H1 (cell line): ENCODE measurements at regions not wholly inside any gene's neighbourhood (a gene's known extent, or its start where the extent isn't known, plus 50 kb on each side); places are given as distances from the start of the nearest gene placed in this dataset.
A peak's percentile ranks its signal among the peaks of the same experiment; 100 is the strongest.

ENCODE experiments used
- CTCF ChIA-PET: fragments of 300-600 bp; sonication (Branson Sonifier 250); formaldehyde crosslinking; loops from one replicate; lab custom pipeline; 2021; ENCODE audit not compliant: partially characterized antibody; lab: Charles Lee
- POLR2A ChIA-PET: fragments of 300-600 bp; sonication (Branson Sonifier 250); formaldehyde crosslinking; loops from one replicate; lab custom pipeline; 2021; ENCODE audit warnings: inconsistent platforms; ENCODE audit not compliant: partially characterized antibody; lab: Charles Lee
- DNase-seq, 2 experiments: peaks; one replicate each; pipeline versions ENCODE4 v3.0.0 to v3.0.0-alpha.2; 2010 to 2022; ENCODE audit warnings: low spot score in 2 of 2, low read depth in 1 of 2, mixed read lengths in 1 of 2
- FAIRE-seq: peaks from 2 replicates; lab custom pipeline; 2011; peaks lifted over from hg19 to GRCh38; lab: Jason Lieb, UNC
- H2AFZ ChIP-seq: 2 replicates; pipeline ENCODE4 v1.8.1; 2012; ENCODE audit warnings: low read length, inconsistent platforms
- H2AK5ac ChIP-seq: 2 replicates; pipeline ENCODE4 v1.6.1; 2013; ENCODE audit warnings: low read depth, low read length
- H2BK120ac ChIP-seq: replicated peaks from 2 replicates; pipeline ENCODE3; 2013; ENCODE audit warnings: low read depth, low read length, inconsistent platforms
- H2BK12ac ChIP-seq: 2 replicates; pipeline ENCODE4 v1.6.1; 2013; ENCODE audit warnings: low read depth, low read length
- H2BK15ac ChIP-seq: 2 replicates; pipeline ENCODE4 v1.6.1; 2013; ENCODE audit warnings: low read length
- H2BK20ac ChIP-seq: 2 replicates; pipeline ENCODE4 v1.6.1; 2013; ENCODE audit warnings: low read length
- H2BK5ac ChIP-seq: 2 replicates; pipeline ENCODE4 v1.6.1; 2013; ENCODE audit warnings: low read depth, low read length
- H3K14ac ChIP-seq: 2 replicates; pipeline ENCODE4 v1.6.1; 2013; ENCODE audit warnings: inconsistent platforms; ENCODE audit not compliant: insufficient read length
- H3K18ac ChIP-seq: 2 replicates; pipeline ENCODE4 v1.6.1; 2013; ENCODE audit warnings: low read length; ENCODE audit errors: extremely low read depth
- H3K23ac ChIP-seq: 2 replicates; pipeline ENCODE4 v1.6.1; 2013; ENCODE audit warnings: inconsistent platforms; ENCODE audit not compliant: insufficient read length
- H3K23me2 ChIP-seq: 2 replicates; pipeline ENCODE4 v1.6.1; 2013; ENCODE audit warnings: low read depth, low read length
- H3K27ac ChIP-seq: 2 replicates; pipeline ENCODE4 v1.6.1; 2011; ENCODE audit warnings: low read depth, low read length, inconsistent platforms
- H3K27me3 ChIP-seq, 4 experiments: replicated peaks in 1 of 4; 1 replicate in 1 of 4; 2 replicates in 3 of 4; pipeline versions ENCODE4 v1.6.1 to v1.8.1; 2011 to 2013; ENCODE audit warnings: low read length in 3 of 4, mild to moderate bottlenecking in 3 of 4, inconsistent platforms in 2 of 4, mixed read lengths in 2 of 4, moderate library complexity in 1 of 4; ENCODE audit not compliant: control insufficient read depth in 3 of 4, insufficient read depth in 3 of 4; ENCODE audit errors: extremely low read depth in 1 of 4
- H3K36me3 ChIP-seq, 4 experiments: 2 replicates each; pipeline versions ENCODE4 v1.6.1 to v1.8.1; 2011 to 2013; ENCODE audit warnings: mild to moderate bottlenecking in 4 of 4, low read length in 3 of 4, moderate library complexity in 2 of 4, control low read depth in 1 of 4, inconsistent platforms in 1 of 4; ENCODE audit not compliant: insufficient read depth in 4 of 4, control insufficient read depth in 2 of 4
- H3K4ac ChIP-seq: replicated peaks from 2 replicates; pipeline ENCODE3; 2013; ENCODE audit warnings: low read length, low read depth, mixed read lengths, inconsistent platforms; ENCODE audit not compliant: insufficient read length
- H3K4me1 ChIP-seq, 4 experiments: replicated peaks in 1 of 4; 1 replicate in 1 of 4; 2 replicates in 3 of 4; pipeline versions ENCODE4 v1.6.1 to v1.8.1; 2011 to 2013; ENCODE audit warnings: low read length in 3 of 4, inconsistent platforms in 2 of 4, mixed read lengths in 1 of 4; ENCODE audit not compliant: insufficient read depth in 4 of 4, control insufficient read depth in 3 of 4
- H3K4me2 ChIP-seq, 2 experiments: 2 replicates each; pipeline versions ENCODE4 v1.6.1 to v1.8.1; 2011 to 2013; ENCODE audit warnings: low read depth in 2 of 2, low read length in 2 of 2, control low read depth in 1 of 2, inconsistent platforms in 1 of 2, mild to moderate bottlenecking in 1 of 2; ENCODE audit not compliant: insufficient read depth in 1 of 2
- H3K4me3 ChIP-seq, 4 experiments: fragments of 200-600, 300-600 bp in 1 of 4; sonication (generic), shearing (Covaris generic), sonication (Bioruptor Twin) in 1 of 4; 2 replicates each; pipeline versions ENCODE4 v1.5.1 to v1.8.1; 2011 to 2016; ENCODE audit warnings: low read length in 4 of 4, low read depth in 3 of 4, control low read depth in 2 of 4, inconsistent platforms in 2 of 4, mild to moderate bottlenecking in 2 of 4, mixed read lengths in 1 of 4, moderate library complexity in 1 of 4; ENCODE audit not compliant: insufficient read depth in 2 of 4; ENCODE audit errors: extremely low read depth in 1 of 4
- H3K56ac ChIP-seq: replicated peaks from 2 replicates; pipeline ENCODE3; 2013; ENCODE audit warnings: low read depth, mild to moderate bottlenecking, mixed read lengths, low read length, inconsistent platforms; ENCODE audit not compliant: insufficient read length
- H3K79me1 ChIP-seq: 2 replicates; pipeline ENCODE4 v1.6.1; 2013; ENCODE audit warnings: low read depth, low read length, control low read depth
- H3K79me2 ChIP-seq, 2 experiments: 2 replicates each; pipeline versions ENCODE4 v1.6.1 to v1.8.1; 2012 to 2013; ENCODE audit warnings: low read length in 2 of 2, mild to moderate bottlenecking in 2 of 2, inconsistent platforms in 1 of 2; ENCODE audit not compliant: insufficient read depth in 2 of 2, control insufficient read depth in 1 of 2
- H3K9ac ChIP-seq, 4 experiments: replicated peaks in 1 of 4; 1 replicate in 1 of 4; 2 replicates in 3 of 4; pipeline versions ENCODE4 v1.6.1 to v1.8.1; 2011 to 2013; ENCODE audit warnings: low read depth in 3 of 4, low read length in 3 of 4, control low read depth in 2 of 4, mild to moderate bottlenecking in 2 of 4, moderate library complexity in 2 of 4, inconsistent platforms in 1 of 4; ENCODE audit errors: extremely low read depth in 1 of 4
- H3K9me3 ChIP-seq, 2 experiments: 2 replicates each; pipeline versions ENCODE4 v1.6.1 to v1.8.1; 2012 to 2013; ENCODE audit warnings: mild to moderate bottlenecking in 2 of 2, moderate library complexity in 2 of 2, control low read depth in 1 of 2, inconsistent platforms in 1 of 2, low read depth in 1 of 2, low read length in 1 of 2, mixed read lengths in 1 of 2; ENCODE audit not compliant: insufficient read depth in 2 of 2
- H4K20me1 ChIP-seq, 2 experiments: replicated peaks in 1 of 2; 2 replicates each; pipeline versions ENCODE3 to v1.8.1; 2011 to 2013; ENCODE audit warnings: inconsistent platforms in 2 of 2, low read length in 2 of 2, mild to moderate bottlenecking in 1 of 2; ENCODE audit not compliant: insufficient read depth in 2 of 2, control insufficient read depth in 1 of 2
- H4K5ac ChIP-seq: 2 replicates; pipeline ENCODE4 v1.6.1; 2013; ENCODE audit warnings: low read length, low read depth, mixed read lengths, inconsistent platforms; ENCODE audit not compliant: insufficient read length
- H4K8ac ChIP-seq: 2 replicates; pipeline ENCODE4 v1.8.0; 2013; ENCODE audit warnings: mild to moderate bottlenecking, moderate library complexity, low read length, inconsistent platforms; ENCODE audit not compliant: insufficient read depth; ENCODE audit errors: extremely low read depth
- H4K91ac ChIP-seq: replicated peaks from 2 replicates; pipeline ENCODE3; 2013; ENCODE audit warnings: low read length, mixed read lengths, inconsistent platforms; ENCODE audit not compliant: insufficient read length
- WGBS, 2 experiments: shearing (Covaris generic) in 1 of 2; methylation state at CpG; one replicate each; pipeline versions ENCODE4 v1.1.6 to v1.1.7; 2013 to 2015; ENCODE audit warnings: low lambda C conversion rate in 2 of 2, mixed read lengths in 2 of 2, inconsistent platforms in 1 of 2, low coverage in 1 of 2, missing lambda C conversion rate in 1 of 2; ENCODE audit not compliant: insufficient replicate concordance in 2 of 2, insufficient coverage in 1 of 2, insufficient read length in 1 of 2; ENCODE audit errors: extremely low coverage in 1 of 2, missing lambda C conversion rate in 1 of 2; 5-methylcytosine and 5-hydroxymethylcytosine counted together

DNA sequence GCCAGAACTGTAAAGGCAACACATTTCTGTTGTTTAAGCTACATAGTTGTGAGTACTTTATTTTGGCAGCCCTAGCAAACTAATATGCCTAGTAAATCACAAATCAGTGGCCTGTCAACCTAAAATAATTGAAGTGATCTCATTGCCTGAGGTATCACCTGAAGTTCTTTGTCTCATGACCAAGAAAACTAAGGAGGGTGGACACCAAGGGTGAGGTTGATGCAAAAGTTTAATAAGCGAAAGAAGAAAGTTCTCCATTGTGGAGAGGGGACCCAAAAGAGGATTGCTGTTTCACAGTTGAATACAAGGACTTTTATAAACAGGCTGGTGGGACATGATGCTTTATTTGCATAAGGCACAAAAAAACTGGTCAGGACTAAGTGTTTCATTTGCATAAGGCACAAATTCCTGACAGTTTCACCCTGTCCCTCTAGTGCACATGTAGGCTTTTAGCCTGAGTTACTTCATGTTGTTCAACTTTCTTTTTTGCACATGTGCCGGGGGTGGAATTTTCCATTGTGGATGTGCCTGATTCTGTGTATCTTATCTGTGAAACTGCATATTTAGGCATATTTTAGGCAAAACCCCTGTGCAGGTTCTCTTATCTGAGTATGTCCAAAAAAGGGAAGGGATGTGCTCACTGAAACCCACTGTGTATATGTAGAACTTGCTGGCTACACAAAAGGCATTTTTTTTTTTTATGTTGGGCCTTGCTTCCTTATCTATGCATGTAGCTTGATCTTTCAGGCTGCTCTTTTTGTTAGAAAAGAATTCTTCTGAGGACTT, 108.6 kb upstream of the RAI14 start:
- Histone ChIP-seq H3K14ac (no peak overlapping the region), H3K4me2 (peak overlapping the region in 1 of 2 experiments; percentile 31; a peak in 2 of 4 replicates), H2AFZ (peak overlapping the region; percentile 13; the same call in 1 of the 2 replicates), H3K23ac (no peak overlapping the region), H2BK5ac (peak overlapping the region; percentile 75; the same call in 1 of the 2 replicates), H3K23me2 (no peaks in the 10 kb centered on the region), H3K79me1 (no peaks in the 10 kb centered on the region), H3K4me3 (peak overlapping the region in 1 of 4 experiments; percentile 17; a peak in 1 of 8 replicates), H4K8ac (no peak overlapping the region), H3K36me3 (peaks cover 0 to 10% (median 4%) of the 10 kb centered on the region in 4 experiments; a peak in 2 of 8 replicates), H3K4ac (peak overlapping the region; percentile 29), H2BK120ac (peak overlapping the region; percentile 98), H3K9ac (no peak overlapping the region), H2BK15ac (no peak overlapping the region), H2AK5ac (no peak overlapping the region), H3K27me3 (no peaks in the 10 kb centered on the region), H3K56ac (no peak overlapping the region), H4K5ac (peak overlapping the region; percentile 6), H3K27ac (peak overlapping the region; percentile 54; the same call in 1 of the 2 replicates), H2BK20ac (peak overlapping the region; percentile 41; the same call in 1 of the 2 replicates), H3K79me2 (no peaks in the 10 kb centered on the region), H4K20me1 (no peaks in the 10 kb centered on the region), H4K91ac (peak overlapping the region; percentile 0), H2BK12ac (peak overlapping the region; percentile 1; the same call in 1 of the 2 replicates), H3K4me1 (peaks cover 9 to 42% (median 17%) of the 10 kb centered on the region in 4 experiments; a peak in 6 of 7 replicates), H3K18ac (peak overlapping the region; percentile 60), H3K9me3 (peaks cover 12 to 18% of the 10 kb centered on the region in 2 experiments; a peak in 2 of 4 replicates)
- CTCF ChIA-PET: interaction anchor here (1.0 to 1.2 kb wide), 5 partner anchors 8 to 55 kb away, joined by 3 read pairs; no protein-coding TSS in a partner anchor
- WGBS, 2 experiments: 49% methylated on average over 2 of the region's 2 CpGs; no CpG with 5 or more reads in 1 of the 2 experiments
- DNase-seq: peak in 1 of 2 experiments; percentile 50
- no peak for FAIRE-seq
- POLR2A ChIA-PET: interaction anchor here (0.6 to 1.1 kb wide), 4 partner anchors 8 to 185 kb away, joined by 3 to 4 read pairs (median 3); no protein-coding TSS in a partner anchor
